ENCODE measurements at regions not wholly inside any gene's neighbourhood (a gene's known extent, or its start where the extent isn't known, plus 50 kb on each side); places are given as distances from the start of the nearest gene placed in this dataset.
"Not testable (repeated sequence)": the region's sequence is repeated elsewhere in the genome, so short reads cannot be mapped to it uniquely, and the experiment has no call there.

- DNase-seq (ENCODE audit: low spot score): not testable (repeated sequence)
Observed at GRCh38 chr1:30204916-30205315, 518.5 kb downstream of the MATN1 start.

DNA sequence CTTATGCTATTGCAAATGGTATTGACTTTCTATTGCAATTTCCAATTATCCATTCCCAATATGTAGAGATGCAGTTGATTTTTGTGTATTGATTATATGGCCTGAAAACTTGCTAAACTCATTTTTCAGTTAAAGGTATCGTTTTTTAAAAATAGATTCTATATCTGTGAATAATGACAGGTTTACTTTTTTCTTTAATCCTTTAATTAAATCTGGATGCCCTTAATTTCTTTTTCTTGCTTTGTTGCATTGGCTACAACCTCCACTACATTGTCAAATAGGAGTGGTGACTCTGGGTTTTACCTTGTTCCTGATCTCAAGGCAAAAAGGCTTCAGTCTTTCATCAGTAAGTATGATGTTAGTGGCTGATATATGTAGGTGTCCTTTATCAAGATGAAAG lies 522.4 kb downstream of the MATN1 start:
- no peak for DNase-seq (ENCODE audit: low spot score)

DNA sequence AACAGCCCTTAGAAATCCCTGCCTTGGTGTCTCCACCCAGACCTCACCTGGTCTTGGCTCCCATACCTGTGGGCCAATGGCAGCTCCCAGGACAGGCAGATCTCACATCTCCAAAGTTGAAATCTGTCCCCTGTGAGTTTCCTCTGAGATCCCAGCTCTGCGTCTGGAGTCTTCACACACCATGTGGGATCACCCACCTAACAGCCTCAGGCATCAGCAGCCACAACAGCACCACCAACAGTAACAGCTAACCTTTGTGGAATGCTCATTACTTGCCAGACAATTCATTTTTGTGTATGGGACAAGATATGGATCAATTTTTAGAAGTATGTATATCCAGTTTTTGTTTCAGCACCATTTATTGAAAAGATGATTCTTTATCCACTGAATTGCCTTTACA lies 523.2 kb downstream of the MATN1 start:
- no peak for DNase-seq (ENCODE audit: low spot score)

DNA sequence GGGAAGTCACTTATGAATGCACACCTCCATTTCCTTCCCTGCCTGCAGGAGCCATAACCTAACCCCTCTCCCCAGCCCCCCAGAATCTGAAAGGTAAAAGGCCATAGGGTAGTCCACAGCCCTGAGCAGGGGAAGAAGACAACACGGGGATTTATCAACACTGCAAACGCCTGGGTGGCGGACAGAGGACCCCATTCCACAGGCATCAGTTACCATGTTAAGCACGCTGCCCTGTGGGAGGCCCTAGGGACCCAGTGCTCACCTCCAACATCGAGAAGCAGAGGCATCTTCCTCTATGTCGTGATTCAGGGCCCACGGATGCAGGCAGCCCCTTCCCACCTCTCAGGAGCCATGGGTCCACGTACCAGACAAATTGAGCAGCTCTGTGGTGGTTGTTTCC lies 523.8 kb downstream of the MATN1 start:
- DNase-seq (ENCODE audit: low spot score): no peak

- DNase-seq (ENCODE audit: low spot score): no peak
Observed at GRCh38 chr1:30198795-30199403, 524.5 kb downstream of the MATN1 start.

DNA sequence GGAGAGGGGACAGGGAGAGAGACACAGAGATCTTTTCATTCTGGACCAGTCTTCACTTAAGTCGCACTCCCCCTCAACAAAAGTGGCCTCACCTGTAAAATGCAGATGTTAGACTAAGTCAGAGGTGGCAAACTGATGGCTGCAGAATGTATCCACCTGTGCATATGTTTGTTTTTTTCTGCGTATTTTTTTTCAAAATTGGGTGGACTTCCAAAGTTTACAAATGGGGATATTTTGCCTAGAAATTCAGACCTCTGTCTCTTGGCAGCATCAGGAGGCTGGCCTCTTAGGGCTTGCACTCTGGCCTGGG lies 525.0 kb downstream of the MATN1 start:
- DNase-seq (ENCODE audit: low spot score): no peak

GRCh38 chr1:30197639-30198450 lies 525.5 kb downstream of the MATN1 start:
- DNase-seq (ENCODE audit: low spot score): no peak

- no peak for DNase-seq (ENCODE audit: low spot score)
Observed at GRCh38 chr1:30196872-30197638, 526.3 kb downstream of the MATN1 start.

- no peak for DNase-seq (ENCODE audit: low spot score)
Observed at GRCh38 chr1:30196457-30196856, 526.9 kb downstream of the MATN1 start.

DNA sequence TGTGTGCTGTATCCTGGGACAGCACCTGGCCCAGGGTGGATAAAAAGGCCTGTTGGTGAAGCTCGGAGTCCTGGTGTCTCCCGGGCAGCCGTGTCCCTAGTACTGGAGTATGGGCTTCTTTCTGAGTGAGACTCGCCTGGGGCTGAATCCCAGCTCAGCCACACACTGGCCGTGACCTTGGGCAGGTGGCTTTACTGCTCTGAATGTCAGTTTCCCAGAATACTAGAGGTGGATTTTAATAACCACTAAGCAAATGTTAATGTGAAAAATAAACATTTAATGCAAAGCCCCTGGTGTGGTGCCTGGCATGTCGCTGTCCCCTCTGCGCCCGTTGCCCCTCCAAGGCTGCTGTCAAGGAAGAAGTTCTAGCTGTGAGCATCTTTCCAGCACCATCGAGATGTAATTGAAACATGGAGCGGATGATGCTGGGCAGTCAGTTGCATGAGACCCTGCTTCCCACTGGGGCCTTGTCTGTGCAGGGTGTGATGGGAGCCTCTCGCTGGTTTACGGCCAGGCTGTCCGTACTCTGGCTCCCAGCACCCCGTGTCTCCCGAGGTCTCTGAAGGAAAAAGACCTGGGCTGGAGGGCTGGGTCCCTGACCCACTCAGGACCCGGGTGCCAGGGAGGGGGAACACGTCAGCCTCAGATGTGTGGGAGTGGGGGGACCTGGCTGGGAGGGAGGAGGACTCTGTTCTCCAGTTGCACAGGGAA lies 527.8 kb downstream of the MATN1 start:
- no peak for DNase-seq (ENCODE audit: low spot score)

GRCh38 chr1:30194741-30195423 lies 528.5 kb downstream of the MATN1 start:
- DNase-seq (ENCODE audit: low spot score): no peak

DNA sequence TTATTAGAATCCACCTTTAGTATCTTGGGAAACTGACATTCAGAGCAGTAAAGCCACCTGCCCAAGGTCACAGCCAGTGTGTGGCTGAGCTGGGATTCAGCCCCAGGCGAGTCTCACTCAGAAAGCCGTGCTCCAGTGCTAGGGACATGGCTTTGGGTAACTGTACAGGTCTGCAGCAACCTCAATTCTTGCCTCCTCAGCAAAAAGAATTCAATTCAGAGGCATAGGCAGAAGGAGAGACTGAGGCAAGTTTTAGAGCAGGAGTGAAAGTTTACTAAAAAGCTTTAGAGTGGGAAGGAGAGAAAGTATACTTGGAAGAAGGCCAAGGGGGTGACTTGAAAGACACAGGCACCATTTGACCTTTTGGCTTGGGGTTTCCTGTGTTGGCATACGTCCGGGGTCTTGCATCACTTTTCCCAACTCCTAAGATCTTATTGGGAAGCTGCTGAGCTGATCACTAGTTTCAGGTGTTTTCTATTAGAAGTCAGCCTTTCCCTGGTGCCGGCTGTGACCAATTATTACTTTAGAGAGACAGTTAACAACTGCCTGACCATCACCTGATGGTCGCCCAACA lies 529.3 kb downstream of the MATN1 start:
- DNase-seq (ENCODE audit: low spot score): no peak

- DNase-seq (ENCODE audit: low spot score): no peak
Observed at GRCh38 chr1:30192969-30193630, 530.3 kb downstream of the MATN1 start.

- peak; percentile 58 for DNase-seq (ENCODE audit: low spot score)
Observed at GRCh38 chr1:30191154-30191702, 532.2 kb downstream of the MATN1 start.

DNA sequence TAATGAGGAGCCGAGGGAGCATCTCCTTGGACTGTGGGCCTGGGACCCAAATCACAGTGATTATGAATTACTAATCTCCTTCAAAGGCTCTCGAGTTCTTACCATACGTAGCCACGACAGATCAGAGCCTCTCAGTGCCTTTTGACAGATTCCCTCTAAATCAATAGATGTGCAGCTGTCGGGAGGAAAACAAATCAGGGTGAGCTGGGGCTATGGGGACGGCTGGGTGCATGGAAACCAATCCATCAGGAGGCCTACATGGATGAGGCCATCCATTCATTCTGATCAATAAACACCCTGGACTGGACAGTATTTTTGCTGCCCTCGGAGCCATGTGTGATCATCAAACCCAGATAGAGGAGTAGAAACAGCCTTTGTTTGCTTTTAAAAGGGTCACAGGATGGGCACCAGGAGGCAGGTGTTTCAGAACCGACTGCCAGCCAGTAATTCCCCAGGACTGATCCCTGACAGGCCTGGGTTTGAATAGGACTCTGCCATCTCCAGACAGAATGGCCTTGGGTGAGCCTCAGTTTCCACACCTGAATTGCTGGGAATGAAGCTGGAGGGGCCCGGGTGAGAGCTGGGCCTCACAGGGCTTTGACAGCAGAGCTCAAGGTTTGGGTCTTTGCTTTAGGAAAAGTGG lies 532.8 kb downstream of the MATN1 start:
- DNase-seq (ENCODE audit: low spot score): no peak

- no peak for DNase-seq (ENCODE audit: low spot score)
Observed at GRCh38 chr1:30189818-30190500, 533.4 kb downstream of the MATN1 start.

GRCh38 chr1:30188999-30189398 lies 534.4 kb downstream of the MATN1 start:
- DNase-seq (ENCODE audit: low spot score): no peak

- no peak for DNase-seq (ENCODE audit: low spot score)
Observed at GRCh38 chr1:30188329-30188728, 535.1 kb downstream of the MATN1 start.

GRCh38 chr1:30187413-30188023 lies 535.9 kb downstream of the MATN1 start:
- no peak for DNase-seq (ENCODE audit: low spot score)
